GM12891 (cell line): ENCODE measurements at regions not wholly inside any gene's neighbourhood (a gene's known extent, or its start where the extent isn't known, plus 50 kb on each side); places are given as distances from the start of the nearest gene placed in this dataset.

ENCODE experiments used
- POLR2A ChIP-seq: IDR thresholded peaks from 2 replicates; pipeline ENCODE4 v1.6.1; 2011; ENCODE audit warnings: low read depth, low read length, control low read depth
- POLR2AphosphoS5 ChIP-seq: IDR thresholded peaks from 2 replicates; pipeline ENCODE4 v1.6.1; 2011; ENCODE audit warnings: low read depth, low read length, control low read depth
- TAF1 ChIP-seq: IDR thresholded peaks from 2 replicates; pipeline ENCODE4 v1.6.1; 2011; ENCODE audit warnings: low read depth, low read length, control low read depth

DNA sequence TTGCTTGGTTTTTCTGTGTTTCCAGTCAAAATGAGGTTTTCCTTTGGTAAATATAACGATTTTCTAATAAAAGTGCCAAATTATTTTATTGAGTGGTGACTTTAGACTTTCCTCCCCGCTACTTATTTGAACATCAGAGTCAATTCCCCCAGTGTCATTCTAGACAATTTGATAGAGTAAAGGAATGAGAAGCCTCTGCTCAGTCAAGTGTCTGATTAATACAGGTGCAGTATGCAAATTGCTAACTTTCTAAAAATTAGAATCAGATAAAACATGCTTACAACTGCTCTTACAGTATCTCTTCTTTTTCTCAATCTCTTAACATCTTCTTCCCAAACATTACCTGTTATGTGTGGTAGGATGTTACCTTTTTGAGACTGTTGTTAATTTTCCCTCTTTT lies 148.7 kb downstream of the CD83 start:
- TF ChIP-seq TAF1 (no peak), POLR2A (no peak), POLR2AphosphoS5 (no peak)
